GM13977 (cell line): ENCODE measurements at regions not wholly inside any gene's neighbourhood (a gene's known extent, or its start where the extent isn't known, plus 50 kb on each side); places are given as distances from the start of the nearest gene placed in this dataset.
"Not testable (repeated sequence)": the region's sequence is repeated elsewhere in the genome, so short reads cannot be mapped to it uniquely, and the experiment has no call there.

Experiments
- DNase-seq: peaks from one replicate; pipeline ENCODE4 v3.0.0; 2012; ENCODE audit warnings: low spot score
- CTCF ChIP-seq: IDR thresholded peaks from 2 replicates; pipeline ENCODE4 v1.5.1; 2012; ENCODE audit warnings: mild to moderate bottlenecking, control low read depth; ENCODE audit not compliant: insufficient read depth; ENCODE audit errors: extremely low read depth, missing control alignments
- in situ Hi-C: fragments of 300-500 bp; cut with MboI; formaldehyde crosslinking; loops from one replicate; pipeline ENCODE4 v1.12.0; 2022; ENCODE audit warnings: low sequenced_read_pairs, low pct_unique_long_range_greater_than_20kb, mixed read lengths, inconsistent platforms; ENCODE audit not compliant: unreplicated experiment

- in situ Hi-C loops = no loop called here
- no peak for TF ChIP-seq CTCF
Measured at GRCh38 chr21:19489930-19490329, 1086.3 kb upstream of the TMPRSS15 start.

GRCh38 chr21:19490481-19490880 is 1086.9 kb upstream of the TMPRSS15 start:
- TF ChIP-seq CTCF = no peak
- no peak for DNase-seq
- in situ Hi-C loops = no loop called here

More at GRCh38 chr21:19489930-19490329, 1086.3 kb upstream of the TMPRSS15 start:
- DNase-seq = no peak

GRCh38 chr21:19493437-19494241 is 1090.1 kb upstream of the TMPRSS15 start:
- DNase-seq, in situ Hi-C loops: not testable (repeated sequence)

- no peak for TF ChIP-seq CTCF
- in situ Hi-C loops = no loop called here
- no peak for DNase-seq
Measured at GRCh38 chr21:19501115-19501514, 1097.5 kb upstream of the TMPRSS15 start.

GRCh38 chr21:19507682-19508260 is 1104.2 kb upstream of the TMPRSS15 start:
- in situ Hi-C loops = no loop called here
- no peak for TF ChIP-seq CTCF
- DNase-seq = no peak

- in situ Hi-C loops = no loop called here
- DNase-seq = no peak
- no peak for TF ChIP-seq CTCF
Measured at GRCh38 chr21:19508442-19508841, 1104.9 kb upstream of the TMPRSS15 start.

GRCh38 chr21:19508844-19509243 is 1105.3 kb upstream of the TMPRSS15 start:
- in situ Hi-C loops = no loop called here
- no peak for TF ChIP-seq CTCF
- DNase-seq = no peak
